NT2/D1 (cell line): ENCODE measurements at regions not wholly inside any gene's neighbourhood (a gene's known extent, or its start where the extent isn't known, plus 50 kb on each side); places are given as distances from the start of the nearest gene placed in this dataset.

Experiments
- DNase-seq: peaks from one replicate; pipeline ENCODE4 v3.0.0-alpha.2; 2011; ENCODE audit warnings: low read depth, low spot score
- H3K27me3 ChIP-seq: 2 replicates; pipeline ENCODE4 v1.6.0; 2011; ENCODE audit warnings: mild to moderate bottlenecking; ENCODE audit not compliant: insufficient read length, insufficient read depth
- H3K36me3 ChIP-seq: 2 replicates; pipeline ENCODE4 v1.6.1; 2011; ENCODE audit warnings: mild to moderate bottlenecking, low read length, mixed read lengths; ENCODE audit not compliant: insufficient read depth, insufficient read length
- H3K4me1 ChIP-seq: 2 replicates; pipeline ENCODE4 v1.5.1; 2011; ENCODE audit not compliant: insufficient read depth, insufficient read length
- H3K4me3 ChIP-seq: 2 replicates; pipeline ENCODE4 v1.5.1; 2011; ENCODE audit warnings: low read depth; ENCODE audit not compliant: insufficient read length
- H3K9ac ChIP-seq: 2 replicates; pipeline ENCODE4 v1.6.0; 2011; ENCODE audit warnings: low read depth; ENCODE audit not compliant: insufficient read length
- H3K9me3 ChIP-seq: 2 replicates; pipeline ENCODE4 v1.5.1; 2011; ENCODE audit warnings: mild to moderate bottlenecking, low read length; ENCODE audit not compliant: insufficient read depth
- SUZ12 ChIP-seq: IDR thresholded peaks from 2 replicates; pipeline ENCODE4 v1.6.1; 2011; ENCODE audit not compliant: insufficient read length, insufficient read depth; ENCODE audit errors: extremely low read depth
- YY1 ChIP-seq: IDR thresholded peaks from 2 replicates; pipeline ENCODE4 v1.6.1; 2011; ENCODE audit not compliant: insufficient read length, insufficient read depth
- ZNF274 ChIP-seq: IDR thresholded peaks from 2 replicates; pipeline ENCODE4 v1.6.1; 2011; ENCODE audit warnings: mild to moderate bottlenecking, low read depth, low read length

GRCh38 chr1:220339581-220339980 is 67.3 kb upstream of the RAB3GAP2 start:
- Histone ChIP-seq H3K4me3 (no peak overlapping the region), H3K4me1 (peaks cover 3% of the 10 kb centered on the region), H3K27me3 (no peaks in the 10 kb centered on the region), H3K9me3 (no peaks in the 10 kb centered on the region), H3K9ac (no peak overlapping the region), H3K36me3 (no peaks in the 10 kb centered on the region)
- peak; percentile 39 for DNase-seq
- TF ChIP-seq SUZ12 (no peak), ZNF274 (no peak), YY1 (no peak)

GRCh38 chr1:220338759-220339158 is 66.5 kb upstream of the RAB3GAP2 start:
- Histone ChIP-seq H3K9ac (no peak overlapping the region), H3K27me3 (no peaks in the 10 kb centered on the region), H3K9me3 (no peaks in the 10 kb centered on the region), H3K4me1 (peaks cover 3% of the 10 kb centered on the region), H3K36me3 (no peaks in the 10 kb centered on the region), H3K4me3 (no peak overlapping the region)
- peak; percentile 96 for DNase-seq
- no peak for TF ChIP-seq SUZ12
- TF ChIP-seq YY1, result no peak
- no peak for TF ChIP-seq ZNF274

- H3K9me3 ChIP-seq, result no peaks in the 10 kb centered on the region
- peaks cover 3% of the 10 kb centered on the region for H3K4me1 ChIP-seq
- peak; percentile 33 for DNase-seq
- TF ChIP-seq YY1 (no peak), SUZ12 (no peak), ZNF274 (no peak)
- H3K36me3 ChIP-seq, result no peaks in the 10 kb centered on the region
- H3K4me3 ChIP-seq, result no peak overlapping the region
- no peaks in the 10 kb centered on the region for H3K27me3 ChIP-seq
- H3K9ac ChIP-seq, result no peak overlapping the region
Observed at GRCh38 chr1:220336391-220337031, 64.3 kb upstream of the RAB3GAP2 start.

GRCh38 chr1:220335668-220336067 is 63.4 kb upstream of the RAB3GAP2 start:
- no peak for DNase-seq
- TF ChIP-seq YY1, result no peak
- TF ChIP-seq ZNF274, result no peak
- TF ChIP-seq SUZ12, result no peak
- peaks cover 3% of the 10 kb centered on the region for H3K4me1 ChIP-seq
- H3K36me3 ChIP-seq, result no peaks in the 10 kb centered on the region
- H3K4me3 ChIP-seq, result no peak overlapping the region
- H3K27me3 ChIP-seq, result no peaks in the 10 kb centered on the region
- no peaks in the 10 kb centered on the region for H3K9me3 ChIP-seq
- no peak overlapping the region for H3K9ac ChIP-seq

- Histone ChIP-seq H3K27me3 (no peaks in the 10 kb centered on the region), H3K9me3 (no peaks in the 10 kb centered on the region), H3K36me3 (no peaks in the 10 kb centered on the region), H3K4me1 (no peaks in the 10 kb centered on the region), H3K9ac (no peak overlapping the region), H3K4me3 (no peak overlapping the region)
- TF ChIP-seq SUZ12 (no peak), YY1 (no peak), ZNF274 (no peak)
- no peak for DNase-seq
Observed at GRCh38 chr1:220331318-220331717, 59.1 kb upstream of the RAB3GAP2 start.

- TF ChIP-seq SUZ12 (no peak), ZNF274 (no peak), YY1 (no peak)
- no peak overlapping the region for H3K4me3 ChIP-seq
Observed at GRCh38 chr1:220330265-220330664, 58.0 kb upstream of the RAB3GAP2 start.

GRCh38 chr1:220327106-220327505 is 54.9 kb upstream of the RAB3GAP2 start:
- Histone ChIP-seq H3K9me3 (no peaks in the 10 kb centered on the region), H3K36me3 (no peaks in the 10 kb centered on the region), H3K27me3 (no peaks in the 10 kb centered on the region), H3K9ac (no peak overlapping the region), H3K4me3 (no peak overlapping the region), H3K4me1 (no peaks in the 10 kb centered on the region)
- DNase-seq, result no peak
- no peak for TF ChIP-seq SUZ12
- TF ChIP-seq ZNF274, result no peak
- no peak for TF ChIP-seq YY1

More at GRCh38 chr1:220330265-220330664, 58.0 kb upstream of the RAB3GAP2 start:
- Histone ChIP-seq H3K9ac (no peak overlapping the region), H3K36me3 (no peaks in the 10 kb centered on the region), H3K27me3 (no peaks in the 10 kb centered on the region), H3K9me3 (no peaks in the 10 kb centered on the region), H3K4me1 (no peaks in the 10 kb centered on the region)
- no peak for DNase-seq
